ENCODE measurements at regions not wholly inside any gene's neighbourhood (a gene's known extent, or its start where the extent isn't known, plus 50 kb on each side); places are given as distances from the start of the nearest gene placed in this dataset.

DNA sequence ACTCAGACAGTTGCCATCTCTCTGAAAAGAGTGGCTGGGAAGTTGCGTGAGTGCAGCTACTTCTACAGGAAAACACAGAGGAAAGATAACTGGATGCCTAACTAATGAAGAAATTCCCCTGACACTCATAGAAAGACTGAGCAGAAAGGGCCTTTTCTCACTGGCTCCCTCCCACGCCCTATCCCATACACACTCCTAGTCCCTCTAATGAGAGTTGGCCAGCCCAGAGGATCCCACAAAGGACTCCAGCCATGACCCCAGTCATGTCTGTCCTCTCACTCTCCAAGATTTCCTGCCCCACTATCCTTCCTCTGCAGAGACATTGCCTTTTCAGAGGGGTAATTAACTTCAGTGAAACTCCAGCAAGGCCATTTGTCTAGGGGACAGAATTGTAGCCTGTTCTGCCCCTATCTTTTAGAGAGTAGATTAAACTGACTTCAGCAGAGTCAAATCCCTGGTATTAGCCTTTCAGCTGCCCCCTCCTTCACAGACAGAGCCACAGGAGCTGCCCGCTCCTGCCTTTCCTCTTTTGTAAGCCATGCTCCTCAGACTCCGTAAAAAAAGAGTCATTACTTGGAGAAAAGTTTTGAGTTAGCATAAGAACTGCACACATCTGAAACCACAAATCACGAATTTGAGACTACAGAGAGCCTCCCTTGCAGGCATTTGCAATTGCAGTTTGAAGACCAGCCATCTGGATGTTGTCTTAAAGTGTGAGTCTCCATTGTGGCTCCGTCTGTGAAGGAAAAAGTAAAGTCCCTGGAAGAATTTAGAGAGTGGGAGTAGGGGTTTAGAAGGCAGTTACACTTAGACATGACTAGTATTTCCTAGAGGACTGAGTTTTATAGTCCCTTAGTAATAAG is 129.1 kb upstream of the SEMA6D start:
- Histone ChIP-seq H3K4me1 (peaks cover 0 to 32% (median 4%) of the 10 kb centered on the region in 9 donors), H3K4me3 (no peak overlapping the region), H3K36me3 (no peaks in the 10 kb centered on the region), H3K27ac (peak overlapping the region in 6 of 10 donors; percentile 12 to 64 (median 41)), H3K27me3 (peaks cover 0 to 5% (median 0%) of the 10 kb centered on the region in 7 donors), H3K9me3 (no peaks in the 10 kb centered on the region)
- DNase-seq (peak in 1 of 2 donors; percentile 45), ATAC-seq (peak; percentile 65 to 93 (median 86))
- intact Hi-C loops (cut with DNase I) = loop anchor here in 2 of 10 donors (10.0 kb wide), 2 partner anchors 67 to 83 kb away; no protein-coding TSS in a partner anchor
- 65 to 74% methylated on average over 6 of the region's 6 CpGs for WGBS, 2 donors
- TF ChIP-seq, protein P1, sequence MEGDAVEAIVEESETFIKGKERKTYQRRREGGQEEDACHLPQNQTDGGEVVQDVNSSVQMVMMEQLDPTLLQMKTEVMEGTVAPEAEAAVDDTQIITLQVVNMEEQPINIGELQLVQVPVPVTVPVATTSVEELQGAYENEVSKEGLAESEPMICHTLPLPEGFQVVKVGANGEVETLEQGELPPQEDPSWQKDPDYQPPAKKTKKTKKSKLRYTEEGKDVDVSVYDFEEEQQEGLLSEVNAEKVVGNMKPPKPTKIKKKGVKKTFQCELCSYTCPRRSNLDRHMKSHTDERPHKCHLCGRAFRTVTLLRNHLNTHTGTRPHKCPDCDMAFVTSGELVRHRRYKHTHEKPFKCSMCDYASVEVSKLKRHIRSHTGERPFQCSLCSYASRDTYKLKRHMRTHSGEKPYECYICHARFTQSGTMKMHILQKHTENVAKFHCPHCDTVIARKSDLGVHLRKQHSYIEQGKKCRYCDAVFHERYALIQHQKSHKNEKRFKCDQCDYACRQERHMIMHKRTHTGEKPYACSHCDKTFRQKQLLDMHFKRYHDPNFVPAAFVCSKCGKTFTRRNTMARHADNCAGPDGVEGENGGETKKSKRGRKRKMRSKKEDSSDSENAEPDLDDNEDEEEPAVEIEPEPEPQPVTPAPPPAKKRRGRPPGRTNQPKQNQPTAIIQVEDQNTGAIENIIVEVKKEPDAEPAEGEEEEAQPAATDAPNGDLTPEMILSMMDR (IDR thresholded peaks at IDR 0.05) = no peak

DNA sequence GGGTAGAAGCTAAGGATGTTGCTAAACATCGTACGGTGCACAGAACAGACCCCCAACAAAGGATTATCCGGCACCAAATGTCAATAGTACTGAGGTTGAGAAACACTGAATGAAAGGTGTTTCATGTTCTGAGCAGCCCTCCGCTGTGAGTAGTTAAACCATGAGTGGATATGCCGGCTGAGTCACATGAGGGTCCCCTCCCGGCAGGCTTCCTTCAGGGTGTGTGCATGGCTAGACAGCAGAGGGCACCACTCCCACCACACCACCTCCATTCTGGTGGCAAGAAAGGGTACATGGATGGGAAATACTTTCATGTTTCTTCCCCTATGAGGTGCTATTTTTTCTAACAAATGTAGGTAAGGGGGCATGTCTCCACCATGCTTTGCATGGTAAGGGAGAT is 128.3 kb upstream of the SEMA6D start:
- Histone ChIP-seq H3K27me3 (peaks cover 0 to 5% (median 0%) of the 10 kb centered on the region in 7 donors), H3K27ac (peak overlapping the region in 2 of 10 donors; percentile 24 to 64), H3K4me1 (peaks cover 0 to 32% (median 4%) of the 10 kb centered on the region in 9 donors), H3K4me3 (no peak overlapping the region), H3K36me3 (no peaks in the 10 kb centered on the region), H3K9me3 (no peaks in the 10 kb centered on the region)
- WGBS, 2 donors = 91 to 93% methylated on average over 6 of the region's 6 CpGs
- TF ChIP-seq, protein P1 (IDR thresholded peaks at IDR 0.05) = no peak
- intact Hi-C loops (cut with DNase I) = loop anchor here in 2 of 10 donors (10.0 kb wide), 2 partner anchors 66 to 84 kb away; no protein-coding TSS in a partner anchor
- ATAC-seq (no peak), DNase-seq (no peak)

DNA sequence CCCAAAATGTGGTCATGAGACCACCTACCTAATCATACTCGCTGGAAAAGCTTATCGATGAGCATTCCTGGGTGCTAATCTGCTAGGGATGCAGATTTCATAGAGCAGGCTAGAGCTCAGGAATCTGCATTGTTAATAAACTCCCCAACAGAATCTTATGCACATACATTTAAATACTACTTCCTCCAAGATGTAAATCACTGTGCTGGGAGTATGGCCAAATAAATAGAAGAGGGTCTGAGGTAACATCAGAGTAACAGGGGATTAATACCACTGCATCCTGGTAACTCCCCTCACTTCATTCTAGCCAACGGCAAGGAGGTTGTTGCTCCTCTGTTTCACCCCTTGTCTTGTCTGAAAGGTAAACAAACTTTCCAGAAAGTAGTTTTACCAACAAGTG is 118.3 kb upstream of the SEMA6D start:
- Histone ChIP-seq H3K27me3 (peaks cover 0 to 27% (median 11%) of the 10 kb centered on the region in 7 donors), H3K4me1 (no peaks in the 10 kb centered on the region), H3K9me3 (peaks cover 0 to 14% (median 0%) of the 10 kb centered on the region in 11 donors), H3K36me3 (no peaks in the 10 kb centered on the region), H3K27ac (no peak overlapping the region), H3K4me3 (no peak overlapping the region)
- 59 to 71% methylated on average over 3 of the region's 3 CpGs for WGBS, 2 donors
- ATAC-seq (no peak), DNase-seq (no peak)
- TF ChIP-seq, protein P1 (IDR thresholded peaks at IDR 0.05) = no peak
- intact Hi-C loops (cut with DNase I) = no loop called here

DNA sequence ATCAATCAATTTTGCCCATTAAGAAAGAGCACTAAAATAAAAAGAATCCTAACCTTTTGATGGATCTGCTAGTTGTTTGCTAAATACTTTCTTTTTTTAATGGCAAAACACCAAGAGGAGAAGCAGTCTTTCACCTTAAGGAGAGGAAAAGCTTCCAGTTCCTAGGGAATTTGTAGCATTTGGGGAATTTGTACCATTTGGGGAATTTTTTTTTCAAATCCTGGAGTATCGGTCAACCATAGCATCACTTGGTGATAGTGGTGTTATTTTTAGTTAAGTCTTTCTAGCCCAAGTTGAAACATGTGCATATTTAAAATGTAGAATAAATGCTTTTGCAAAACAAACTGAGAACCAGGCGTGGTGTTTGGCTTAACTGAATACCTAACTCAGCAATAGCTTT is 117.5 kb upstream of the SEMA6D start:
- H3K9me3 ChIP-seq = peaks cover 0 to 14% (median 0%) of the 10 kb centered on the region in 11 donors
- H3K36me3 ChIP-seq = no peaks in the 10 kb centered on the region
- no peak overlapping the region for H3K4me3 ChIP-seq
- intact Hi-C loops (cut with DNase I) = no loop called here
- no peak overlapping the region for H3K27ac ChIP-seq
- ATAC-seq = no peak
- WGBS, 2 donors = 93 to 94% methylated on average over 2 of the region's 2 CpGs
- TF ChIP-seq, protein P1 (IDR thresholded peaks at IDR 0.05) = no peak
- peaks cover 0 to 28% (median 8%) of the 10 kb centered on the region in 7 donors for H3K27me3 ChIP-seq
- H3K4me1 ChIP-seq = no peaks in the 10 kb centered on the region
- no peak for DNase-seq

All from heart right ventricle (tissue), 16 donors.